ENCODE measurements at regions not wholly inside any gene's neighbourhood (a gene's known extent, or its start where the extent isn't known, plus 50 kb on each side); places are given as distances from the start of the nearest gene placed in this dataset.
"Not testable (repeated sequence)": the region's sequence is repeated elsewhere in the genome, so short reads cannot be mapped to it uniquely, and the experiment has no call there.

DNA sequence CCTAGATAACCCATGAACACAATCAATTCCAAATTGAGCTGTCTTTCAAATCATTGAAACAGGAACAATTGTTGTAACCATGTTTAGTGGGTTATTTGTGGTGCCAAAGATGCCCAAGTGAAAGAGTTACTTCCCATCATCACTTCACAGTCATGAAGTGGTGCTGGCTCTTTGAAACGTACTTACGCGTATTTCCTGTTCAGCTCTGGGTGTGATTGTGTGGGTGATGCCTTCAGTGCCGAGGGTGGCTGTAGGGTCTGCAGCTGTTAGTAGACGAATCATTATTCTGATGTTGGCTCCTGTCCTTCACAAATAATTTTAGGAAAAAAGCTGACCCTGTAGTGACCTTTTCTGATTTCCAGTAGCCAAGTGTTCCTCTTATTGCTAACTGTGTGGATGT is 323.1 kb upstream of the KIAA1217 start:
- no peak for DNase-seq

DNA sequence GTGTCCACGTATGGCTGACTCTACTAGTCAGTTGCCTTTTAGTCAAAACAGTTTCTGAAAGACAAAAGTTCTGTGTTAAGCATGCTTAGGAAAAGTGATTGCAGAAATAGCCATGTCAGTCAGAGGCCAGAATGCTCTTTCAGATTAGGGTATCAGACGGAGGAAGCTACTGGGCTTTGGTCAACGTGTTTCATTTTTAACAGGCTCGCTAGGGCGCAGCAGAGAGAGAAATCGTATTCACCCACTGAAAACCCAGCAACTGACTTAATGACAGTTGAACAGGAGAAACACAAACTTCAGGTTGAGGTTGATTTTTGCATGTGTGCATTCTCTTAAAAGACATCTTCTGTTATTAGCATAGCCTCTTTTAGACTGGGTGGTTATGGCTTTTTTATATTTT is 322.6 kb upstream of the KIAA1217 start:
- no peak for DNase-seq

DNA sequence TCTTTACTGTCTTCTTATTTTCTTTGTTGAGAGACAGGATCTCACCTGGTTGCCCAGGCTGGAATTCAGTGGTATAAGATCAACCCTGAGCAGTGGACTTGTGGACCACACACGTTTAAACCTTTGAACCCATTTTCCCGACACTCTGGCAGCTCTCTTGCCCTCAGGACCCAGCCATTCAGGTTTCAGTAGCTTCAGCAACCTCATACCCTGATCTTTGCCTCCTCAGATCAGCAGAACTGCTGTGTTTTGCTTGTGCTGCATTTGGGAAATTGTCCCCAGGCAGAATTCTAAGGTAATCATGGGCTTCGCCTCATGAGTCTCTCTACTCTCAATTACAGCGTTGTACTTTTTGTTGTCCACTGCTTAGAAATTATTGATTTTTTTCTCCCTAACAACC is 317.6 kb upstream of the KIAA1217 start:
- DNase-seq = no peak

GRCh38 chr10:23892296-23892695 is 316.6 kb upstream of the KIAA1217 start:
- DNase-seq = no peak

DNA sequence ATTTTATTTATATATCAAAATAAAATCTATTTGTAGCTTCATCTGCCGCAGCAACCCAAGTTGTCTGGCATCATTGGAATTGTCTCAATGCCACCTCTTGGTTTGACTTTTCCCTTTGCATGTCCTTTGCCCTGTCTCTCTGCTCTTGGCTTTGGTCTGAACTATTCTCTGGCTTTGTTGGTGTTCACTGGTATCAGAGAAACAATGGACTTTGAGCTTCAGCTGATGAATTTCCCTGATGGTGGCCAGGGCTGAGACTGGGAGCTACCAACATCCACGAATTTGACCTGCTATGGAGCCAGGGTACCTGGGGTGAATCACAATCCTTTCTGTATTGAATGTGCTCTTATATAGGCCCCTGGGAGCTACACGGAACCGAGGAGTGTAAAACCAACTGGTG is 311.7 kb upstream of the KIAA1217 start:
- no peak for DNase-seq

GRCh38 chr10:23897861-23898260 is 311.1 kb upstream of the KIAA1217 start:
- no peak for DNase-seq

DNA sequence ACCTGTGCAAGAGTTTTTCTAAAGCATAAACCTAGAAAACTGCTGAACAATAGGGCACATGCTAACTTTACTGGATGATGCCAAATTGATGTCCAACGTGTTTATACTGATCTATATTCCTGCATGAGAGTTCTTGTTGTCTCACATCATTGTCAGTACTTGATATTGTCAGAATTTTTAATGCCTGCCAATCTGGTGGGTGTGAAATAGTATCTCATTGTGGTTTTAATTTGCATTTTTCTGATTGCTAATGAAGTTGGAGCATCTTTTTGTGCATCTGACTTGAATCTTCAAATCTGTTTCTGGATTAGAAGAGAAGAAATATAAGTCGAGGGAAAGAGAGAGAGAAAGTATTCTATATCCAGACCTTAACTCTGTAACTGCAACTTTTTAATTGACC is 309.8 kb upstream of the KIAA1217 start:
- no peak for DNase-seq

- DNase-seq = no peak
These were observed 298.6 kb upstream of the KIAA1217 start for GRCh38 chr10:23910291-23910690.

DNA sequence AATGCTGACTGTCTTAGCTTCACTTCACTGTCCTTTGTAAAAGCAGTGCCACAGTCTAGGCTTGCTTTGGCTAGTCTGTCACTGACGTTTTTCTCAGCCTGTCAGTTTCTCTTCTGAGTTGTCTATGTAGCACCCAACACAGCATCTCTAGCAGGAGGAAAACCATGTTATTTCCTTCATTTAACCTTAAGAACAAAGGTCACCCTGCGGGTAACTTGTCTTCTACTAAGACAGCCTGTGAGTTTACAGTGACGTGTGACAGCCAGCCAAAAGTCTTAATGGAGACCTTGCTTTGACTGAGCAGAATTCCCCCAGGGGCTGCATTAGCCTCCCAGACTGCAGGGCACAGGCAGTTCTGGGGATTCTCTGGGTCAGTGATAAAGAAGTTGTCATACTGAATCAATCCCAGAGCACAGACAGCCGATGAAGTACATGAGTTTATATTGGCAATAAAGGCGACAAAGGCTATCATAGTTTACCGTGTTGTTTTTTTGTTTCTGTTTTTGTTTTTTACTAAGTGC is 296.0 kb upstream of the KIAA1217 start:
- no peak for DNase-seq

DNA sequence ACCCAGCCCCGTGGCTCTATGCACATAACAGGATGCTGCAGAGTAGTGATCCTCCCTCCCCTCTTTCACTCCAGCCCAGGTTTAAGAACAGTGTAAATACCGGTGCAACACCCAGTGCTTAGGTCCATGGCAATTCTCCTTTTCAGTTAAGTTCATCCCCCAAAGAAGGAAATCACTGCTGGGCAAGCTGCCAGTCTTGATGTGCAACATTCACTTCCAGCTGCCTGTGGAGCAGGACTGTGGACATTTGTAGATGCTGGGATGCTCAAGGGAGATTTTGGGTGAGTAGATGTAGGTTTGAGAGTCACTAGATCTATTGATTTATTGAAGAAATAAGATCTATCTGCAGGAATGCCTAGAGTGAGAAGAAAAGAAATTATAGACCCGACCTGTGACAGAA is 294.3 kb upstream of the KIAA1217 start:
- no peak for DNase-seq

GRCh38 chr10:23917251-23917840 is 291.6 kb upstream of the KIAA1217 start:
- no peak for DNase-seq

- DNase-seq = no peak
These were observed 290.7 kb upstream of the KIAA1217 start for GRCh38 chr10:23918090-23918723.

- no peak for DNase-seq
These were observed 290.1 kb upstream of the KIAA1217 start for GRCh38 chr10:23918839-23919238.

DNA sequence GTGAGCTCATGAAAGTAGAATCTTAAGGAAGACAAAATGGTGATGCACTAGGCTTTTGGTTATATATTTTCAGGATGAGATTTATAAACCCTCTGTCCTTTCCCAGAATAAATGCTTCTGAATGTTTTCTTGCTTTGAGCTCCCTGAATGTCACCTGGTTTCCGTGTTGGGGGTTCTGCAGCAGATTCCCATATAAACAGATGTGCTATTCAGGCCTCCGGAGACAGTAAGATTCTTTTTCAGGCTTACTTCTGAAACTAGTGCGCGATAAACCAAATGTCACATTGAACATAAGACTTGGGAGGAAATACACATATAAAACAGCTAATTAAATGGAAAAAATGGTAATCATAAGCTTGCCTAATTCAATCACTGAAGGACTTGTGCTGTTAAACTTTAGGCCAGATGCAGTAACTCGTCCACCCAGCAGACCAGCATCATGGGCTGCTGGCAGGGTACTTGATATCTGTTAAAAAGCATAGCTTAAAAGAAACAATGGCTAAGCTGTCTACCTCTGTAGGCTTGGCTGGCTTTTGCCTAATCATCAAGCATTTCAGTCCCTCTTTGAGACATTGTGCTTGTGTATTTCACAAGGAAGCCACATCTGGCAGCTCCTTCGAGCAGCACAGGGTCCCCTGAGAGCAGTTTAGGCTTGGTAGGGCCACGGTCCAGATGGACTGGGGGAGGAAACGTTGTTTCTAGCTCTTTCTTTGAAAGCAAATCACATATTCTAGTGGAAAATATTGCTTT is 281.2 kb upstream of the KIAA1217 start:
- no peak for DNase-seq

DNA sequence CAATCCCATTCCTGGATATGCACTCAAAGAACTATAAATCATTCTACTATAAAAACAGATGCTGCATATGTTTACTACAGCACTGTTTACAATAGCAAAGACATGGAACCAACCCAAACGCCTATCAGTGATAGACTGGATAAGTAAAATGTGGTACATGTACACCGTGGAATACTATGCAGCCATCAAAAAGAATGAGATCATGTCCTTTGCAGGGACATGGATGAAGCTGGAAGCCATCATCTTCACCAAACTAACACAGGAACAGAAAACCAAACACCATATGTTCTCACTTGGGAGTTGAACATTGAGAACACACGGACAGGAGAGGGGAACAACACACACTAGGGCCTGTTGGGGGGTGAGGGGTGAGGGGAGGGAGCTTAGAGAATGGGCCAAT is 274.9 kb upstream of the KIAA1217 start:
- not testable (repeated sequence) for DNase-seq

DNA sequence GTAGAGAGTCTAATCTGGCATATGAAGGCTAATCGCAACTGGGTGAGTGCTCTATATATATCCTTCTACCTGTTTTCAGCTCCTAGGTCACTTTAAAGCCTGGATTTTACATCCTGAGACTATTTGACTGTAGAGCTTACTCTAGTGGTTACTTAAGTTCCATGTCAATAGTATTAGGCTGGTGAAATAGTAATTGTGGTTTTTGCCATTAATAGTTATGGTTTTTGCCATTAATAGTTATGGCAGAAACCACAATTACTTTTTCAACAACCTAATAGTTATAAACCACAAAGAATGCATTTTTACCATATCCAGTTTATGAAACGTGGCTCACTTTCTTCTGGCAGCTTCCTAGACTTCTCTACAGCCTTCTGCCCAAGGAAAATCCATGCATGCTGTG is 263.1 kb upstream of the KIAA1217 start:
- no peak for DNase-seq

- DNase-seq = no peak
These were observed 257.1 kb upstream of the KIAA1217 start for GRCh38 chr10:23951841-23952240.

GRCh38 chr10:23955456-23956225 is 253.3 kb upstream of the KIAA1217 start:
- no peak for DNase-seq

DNA sequence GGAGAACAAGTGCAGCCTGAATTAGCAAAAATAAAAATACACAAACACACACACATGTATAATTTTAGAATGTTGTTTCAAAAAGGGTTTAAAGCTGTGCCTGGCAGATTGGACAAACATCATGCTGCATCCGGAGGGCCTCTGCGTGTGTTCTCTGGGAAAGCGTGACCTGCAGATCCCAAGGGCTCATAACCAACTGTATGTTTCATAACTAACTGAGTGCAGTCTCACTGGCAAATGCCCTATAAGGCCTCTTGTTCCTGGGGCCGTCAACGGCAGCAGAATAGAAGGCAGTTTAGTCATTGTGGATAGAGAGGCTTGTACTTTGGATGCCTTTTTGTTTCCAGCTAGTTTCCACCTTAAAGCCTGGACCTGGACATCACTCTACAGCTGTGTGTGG is 243.8 kb upstream of the KIAA1217 start:
- no peak for DNase-seq

- no peak for DNase-seq
These were observed 243.1 kb upstream of the KIAA1217 start for GRCh38 chr10:23965880-23966279.

DNA sequence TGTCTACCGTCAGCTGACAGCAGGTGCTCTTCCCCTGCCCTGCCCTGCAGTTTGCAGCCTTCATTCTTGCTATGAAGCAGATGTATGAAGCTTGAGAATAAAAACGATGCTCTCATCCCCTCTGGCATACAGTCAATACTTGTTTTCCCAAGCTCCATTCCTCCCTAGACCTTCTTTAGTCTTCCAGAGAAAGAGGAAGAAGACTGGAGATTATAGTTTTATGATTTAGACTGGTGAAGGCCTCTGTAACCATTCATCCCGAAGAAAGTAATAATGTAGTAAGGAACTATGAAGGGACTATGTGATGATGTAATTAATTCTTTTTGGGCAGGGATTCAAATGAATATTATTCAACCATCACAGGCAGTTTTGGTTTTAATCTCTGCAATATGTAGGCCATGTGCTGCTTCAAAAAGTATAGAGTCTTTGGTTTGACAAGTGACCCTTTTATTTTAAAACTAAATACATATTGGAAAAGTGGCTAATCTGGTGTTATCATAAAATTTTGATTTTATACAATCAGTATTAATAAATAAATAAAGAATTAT is 242.4 kb upstream of the KIAA1217 start:
- DNase-seq = no peak

DNA sequence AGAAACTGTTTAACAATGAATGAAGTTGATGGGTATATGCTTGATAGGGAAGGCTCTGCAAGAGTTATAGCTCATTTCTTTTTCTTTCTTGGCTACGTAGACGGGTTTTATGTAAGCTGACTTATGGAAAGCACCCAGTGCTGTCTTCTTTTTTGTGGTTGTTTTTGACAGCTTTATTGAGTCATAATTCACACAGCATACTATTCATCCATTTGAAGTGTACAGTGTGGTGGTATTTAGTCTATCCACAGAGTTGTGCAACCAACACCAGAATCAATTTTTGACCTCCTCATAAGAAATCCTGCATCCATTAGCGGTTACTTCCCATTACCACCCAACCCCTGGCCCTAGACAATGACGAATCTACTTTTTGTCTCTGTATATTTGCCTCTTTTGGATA is 240.6 kb upstream of the KIAA1217 start:
- no peak for DNase-seq

- DNase-seq = no peak
These were observed 234.1 kb upstream of the KIAA1217 start for GRCh38 chr10:23974746-23975272.

Data from bone marrow (tissue), 2 donors.